WTC11 (cell line): ENCODE measurements at regions not wholly inside any gene's neighbourhood (a gene's known extent, or its start where the extent isn't known, plus 50 kb on each side); places are given as distances from the start of the nearest gene placed in this dataset.

Experiments
- ATAC-seq: fragments of 200-7000 bp; cut with Tn5 transposase; 2 replicates; pipeline ENCODE4 v1.10.0; 2021; ENCODE audit warnings: mild to moderate bottlenecking, moderate library complexity
- CTCF ChIA-PET: fragments of 300-600 bp; sonication (Branson Sonifier 250); formaldehyde crosslinking; loops from one replicate; lab custom pipeline; 2021; ENCODE audit warnings: antibody characterized with exemption; lab: Charles Lee
- POLR2A ChIA-PET: fragments of 350-600 bp; sonication (Branson Sonifier 250); formaldehyde crosslinking; loops from one replicate; lab custom pipeline; 2021; ENCODE audit warnings: antibody characterized with exemption; lab: Charles Lee
- DNase-seq: peaks from one replicate; pipeline ENCODE4 v3.0.0; 2021; ENCODE audit warnings: low spot score
- H3K27ac Mint-ChIP-seq: 2 replicates; pipeline ENCODE4 v1.8.0; 2021; ENCODE audit warnings: mixed read lengths
- H3K27me3 Mint-ChIP-seq: 2 replicates; pipeline ENCODE4 v1.8.0; 2021; ENCODE audit warnings: low read depth, mild to moderate bottlenecking, moderate library complexity, mixed read lengths
- H3K36me3 Mint-ChIP-seq: 2 replicates; pipeline ENCODE4 v1.8.0; 2021; ENCODE audit warnings: mixed read lengths
- H3K4me1 Mint-ChIP-seq: 2 replicates; pipeline ENCODE4 v1.8.0; 2022; ENCODE audit warnings: mixed read lengths
- H3K4me3 Mint-ChIP-seq: 2 replicates; pipeline ENCODE4 v1.8.0; 2021; ENCODE audit warnings: mild to moderate bottlenecking, moderate library complexity, mixed read lengths
- H3K9me3 Mint-ChIP-seq: 2 replicates; pipeline ENCODE4 v1.8.0; 2021; ENCODE audit warnings: mixed read lengths
- E2F4 ChIP-seq: sonication (generic); formaldehyde crosslinking; IDR thresholded peaks from 2 replicates; pipeline ENCODE4 v1.8.1; 2022; ENCODE audit warnings: low read depth, mild to moderate bottlenecking, moderate library complexity, missing genetic modification reagents, borderline replicate concordance
- E2F5 ChIP-seq: sonication (generic); formaldehyde crosslinking; IDR thresholded peaks from 2 replicates; pipeline ENCODE4 v1.8.1; 2022; ENCODE audit warnings: mild to moderate bottlenecking, moderate library complexity, missing genetic modification reagents
- ELF4 ChIP-seq: sonication (generic); formaldehyde crosslinking; IDR thresholded peaks from 2 replicates; pipeline ENCODE4 v1.8.1; 2022; ENCODE audit warnings: low read depth, mild to moderate bottlenecking, moderate library complexity, missing genetic modification reagents
- ESRRA ChIP-seq: sonication (generic); formaldehyde crosslinking; IDR thresholded peaks from 2 replicates; pipeline ENCODE4 v1.8.1; 2022; ENCODE audit warnings: mild to moderate bottlenecking, missing genetic modification reagents, borderline replicate concordance
- ETV6 ChIP-seq: sonication (generic); formaldehyde crosslinking; IDR thresholded peaks from 2 replicates; pipeline ENCODE4 v1.8.1; 2022; ENCODE audit warnings: mild to moderate bottlenecking, missing genetic modification reagents
- FOXJ3 ChIP-seq: sonication (generic); formaldehyde crosslinking; IDR thresholded peaks from 2 replicates; pipeline ENCODE4 v1.9.0; 2021; ENCODE audit warnings: missing genetic modification reagents, mild to moderate bottlenecking, borderline replicate concordance
- FOXP4 ChIP-seq: sonication (generic); formaldehyde crosslinking; IDR thresholded peaks from 2 replicates; pipeline ENCODE4 v1.8.0; 2022; ENCODE audit warnings: mild to moderate bottlenecking, missing genetic modification reagents
- HMGA2 ChIP-seq: fragments of 250-450 bp; sonication (Bioruptor Pico); IDR thresholded peaks from 2 replicates; pipeline ENCODE4 v1.4.0; 2021; ENCODE audit warnings: mild to moderate bottlenecking, moderate library complexity
- IRF1 ChIP-seq: sonication (generic); formaldehyde crosslinking; IDR thresholded peaks from 2 replicates; pipeline ENCODE4 v1.8.0; 2023; ENCODE audit warnings: missing genetic modification reagents
- MYBL2 ChIP-seq: sonication (generic); formaldehyde crosslinking; IDR thresholded peaks from 2 replicates; pipeline ENCODE4 v1.8.1; 2023; ENCODE audit warnings: mild to moderate bottlenecking, moderate library complexity, missing genetic modification reagents
- NFATC4 ChIP-seq: fragments of 250-450 bp; sonication (Bioruptor Pico); IDR thresholded peaks from 2 replicates; pipeline ENCODE4 v1.9.0; 2021; ENCODE audit warnings: mild to moderate bottlenecking
- NFE2L1 ChIP-seq: sonication (generic); formaldehyde crosslinking; IDR thresholded peaks from 2 replicates; pipeline ENCODE4 v1.8.1; 2023; ENCODE audit warnings: missing genetic modification reagents
- SP1 ChIP-seq: sonication (generic); formaldehyde crosslinking; conservative IDR thresholded peaks from 2 replicates; pipeline ENCODE4 v1.8.1; 2022; ENCODE audit warnings: missing genetic modification reagents
- TEAD4 ChIP-seq: sonication (generic); formaldehyde crosslinking; IDR thresholded peaks from 2 replicates; pipeline ENCODE4 v1.8.0; 2022; ENCODE audit warnings: mild to moderate bottlenecking, missing genetic modification reagents
- USF2 ChIP-seq: sonication (generic); formaldehyde crosslinking; IDR thresholded peaks from 2 replicates; pipeline ENCODE4 v1.8.1; 2023; ENCODE audit warnings: mild to moderate bottlenecking, missing genetic modification reagents, moderate library complexity
- ZMAT4 ChIP-seq: fragments of 250-450 bp; sonication (Bioruptor Pico); IDR thresholded peaks from 2 replicates; pipeline ENCODE4 v1.9.0; 2021; ENCODE audit warnings: mild to moderate bottlenecking
- ZNF138 ChIP-seq: sonication (generic); formaldehyde crosslinking; conservative IDR thresholded peaks from 2 replicates; pipeline ENCODE4 v1.8.1; 2022; ENCODE audit warnings: mild to moderate bottlenecking, moderate library complexity, missing genetic modification reagents
- ZNF281 ChIP-seq: sonication (generic); formaldehyde crosslinking; IDR thresholded peaks from 2 replicates; pipeline ENCODE4 v1.8.0; 2023; ENCODE audit warnings: mild to moderate bottlenecking, missing genetic modification reagents
- ZNF425 ChIP-seq: fragments of 250-450 bp; sonication (Bioruptor Pico); conservative IDR thresholded peaks from 2 replicates; pipeline ENCODE4 v1.9.0; 2021; ENCODE audit warnings: mild to moderate bottlenecking
- ZNF512 ChIP-seq: sonication (generic); formaldehyde crosslinking; IDR thresholded peaks from 2 replicates; pipeline ENCODE4 v1.8.1; 2022; ENCODE audit warnings: missing genetic modification reagents, borderline replicate concordance
- ZSCAN18 ChIP-seq: fragments of 250-450 bp; sonication (Bioruptor Pico); IDR thresholded peaks from 2 replicates; pipeline ENCODE4 v2.1.2; 2022; ENCODE audit warnings: mild to moderate bottlenecking, moderate library complexity

GRCh38 chr21:24289539-24289938 lies 1317.7 kb downstream of the MRPL39 start (continued):
- TF ChIP-seq HMGA2 (no peak), FOXP4 (CRISPR knock-in tag) (no peak), ETV6 (CRISPR knock-in tag) (no peak), USF2 (CRISPR knock-in tag) (no peak), E2F4 (no peak), TEAD4 (CRISPR knock-in tag) (no peak), ZNF425 (CRISPR knock-in tag) (no peak), ELF4 (CRISPR knock-in tag) (no peak)

- CTCF ChIA-PET: no interaction called here
- no peak for ATAC-seq
- TF ChIP-seq ESRRA (CRISPR knock-in tag) (no peak), NFATC4 (CRISPR knock-in tag) (no peak), ZNF512 (no peak), IRF1 (CRISPR knock-in tag) (no peak), SP1 (CRISPR knock-in tag) (no peak), ZNF138 (CRISPR knock-in tag) (no peak), ZMAT4 (no peak), NFE2L1 (no peak), MYBL2 (no peak), TEAD4 (CRISPR knock-in tag) (no peak), ZNF281 (CRISPR knock-in tag) (no peak), E2F5 (CRISPR knock-in tag) (no peak), ZSCAN18 (CRISPR knock-in tag) (no peak), FOXJ3 (CRISPR knock-in tag) (no peak)
- peaks cover 3% of the 10 kb centered on the region; the same call in 1 of the 2 replicates for H3K4me1 Mint-ChIP-seq
- no peak overlapping the region for H3K4me3 Mint-ChIP-seq
- POLR2A ChIA-PET: no interaction called here
- peaks cover 19% of the 10 kb centered on the region for H3K36me3 Mint-ChIP-seq
- DNase-seq: no peak
- peaks cover 43% of the 10 kb centered on the region for H3K9me3 Mint-ChIP-seq
- H3K27ac Mint-ChIP-seq: no peak overlapping the region
- H3K27me3 Mint-ChIP-seq: peaks cover 6% of the 10 kb centered on the region
Measured at GRCh38 chr21:24280596-24280995, 1326.7 kb downstream of the MRPL39 start.
